ENCODE measurements at regions not wholly inside any gene's neighbourhood (a gene's known extent, or its start where the extent isn't known, plus 50 kb on each side); places are given as distances from the start of the nearest gene placed in this dataset.

- TF ChIP-seq ZNF276 (CRISPR knock-in tag; IDR thresholded peaks at IDR 0.05; ENCODE audit: low read depth): no peak
- TF ChIP-seq ZNF12 (CRISPR knock-in tag; IDR thresholded peaks at IDR 0.05): no peak
- no peak for TF ChIP-seq HIC2 (CRISPR knock-in tag; IDR thresholded peaks at IDR 0.05; ENCODE audit: low read depth)
- no peak for TF ChIP-seq TBL1XR1 (IDR thresholded peaks at IDR 0.05; ENCODE audit: borderline replicate concordance, low read length, partially characterized antibody)
- TF ChIP-seq ZNF816 (CRISPR knock-in tag; IDR thresholded peaks at IDR 0.05; ENCODE audit: borderline replicate concordance): no peak
- no peak for TF ChIP-seq SPEN (CRISPR knock-in tag; IDR thresholded peaks at IDR 0.05; ENCODE audit: low read depth)
Measured at GRCh38 chr4:187128222-187128621, 404.6 kb upstream of the FAT1 start (continued).

GRCh38 chr4:187128976-187129375, 405.3 kb upstream of the FAT1 start:
- intact Hi-C loops (cut with micrococcal nuclease; ENCODE audit: unreplicated experiment): no loop called here
- no peaks in the 10 kb centered on the region for H3K9me3 ChIP-seq (ENCODE audit: low read length)
- no peaks in the 10 kb centered on the region for H3K79me2 ChIP-seq (ENCODE audit: insufficient read depth, low read length)
- DNase-seq (ENCODE audit: low spot score): no peak
- no peak overlapping the region for H3K4me2 ChIP-seq (ENCODE audit: low read depth, low read length)
- no peak overlapping the region for H3K27ac ChIP-seq (ENCODE audit: extremely low read length, insufficient read depth, low read length)
- in situ Hi-C loops (cut with HindIII; ENCODE audit: extremely low pct_ligation_motif_present, low pct_unique_long_range_greater_than_20kb): no loop called here
- H3K9ac ChIP-seq (ENCODE audit: insufficient read depth, low read depth, low read length): no peak overlapping the region
- no peak for ATAC-seq
- H4K20me1 ChIP-seq (ENCODE audit: insufficient read depth, low read length): no peaks in the 10 kb centered on the region
- H3K4me3 ChIP-seq (replicated peaks in 1 of 3; ENCODE audit: insufficient read depth in 1 of 3, low read depth in 2 of 3, low read length in 3 of 3): no peak overlapping the region
- POLR2A ChIA-PET: no interaction called here
- no peak overlapping the region for H2AFZ ChIP-seq (ENCODE audit: low read length)
- H3K4me1 ChIP-seq (ENCODE audit: insufficient read depth, low read length): no peaks in the 10 kb centered on the region
- no TSS peak for BruUV-seq (replicated peaks)
- CTCF ChIA-PET (ENCODE audit: low intra/inter-chr PET ratio, low total read pairs): no interaction called here
- no peaks in the 10 kb centered on the region for H3K36me3 ChIP-seq (replicated peaks in 1 of 2; ENCODE audit: control insufficient read depth in 1 of 2, insufficient read depth in 2 of 2, low read length in 2 of 2)
- H3K27me3 ChIP-seq (ENCODE audit: control insufficient read depth in 1 of 2, insufficient read depth in 2 of 2, low read length in 2 of 2): peaks cover 2 to 21% of the 10 kb centered on the region in 2 experiments; a peak in 3 of 5 replicates
- WGBS (ENCODE audit: low lambda C conversion rate): 13% methylated on average over 8 of the region's 8 CpGs
- FAIRE-seq: no peak
- TF ChIP-seq ATF5 (CRISPR knock-in tag; IDR thresholded peaks at IDR 0.05; ENCODE audit: low read depth) (no peak), KIAA2018 (CRISPR knock-in tag; IDR thresholded peaks at IDR 0.05; ENCODE audit: borderline replicate concordance) (no peak), NFKB2 (CRISPR knock-in tag; IDR thresholded peaks at IDR 0.05; ENCODE audit: borderline replicate concordance) (no peak), DNMT1 (CRISPR knock-in tag; IDR thresholded peaks at IDR 0.05) (no peak), EHMT2 (IDR thresholded peaks at IDR 0.05; ENCODE audit: borderline replicate concordance, low read depth, low read length) (no peak)
